NCI-H510A treated with DMSO at 0.1 percent for 48 hours (cell line): ENCODE measurements at regions not wholly inside any gene's neighbourhood (a gene's known extent, or its start where the extent isn't known, plus 50 kb on each side); places are given as distances from the start of the nearest gene placed in this dataset.

Source experiments
- DNase-seq: peaks from one replicate; lab custom pipeline; 2025; lab: John Stamatoyannopoulos, UW

- DNase-seq = no peak
These were observed 136.5 kb upstream of the NKX1-1 start for GRCh38 chr4:1542516-1543320.

- no peak for DNase-seq
These were observed 135.9 kb upstream of the NKX1-1 start for GRCh38 chr4:1542226-1542490.

- no peak for DNase-seq
These were observed 135.4 kb upstream of the NKX1-1 start for GRCh38 chr4:1541449-1542225.

GRCh38 chr4:1540601-1541375 lies 134.5 kb upstream of the NKX1-1 start:
- no peak for DNase-seq

GRCh38 chr4:1539859-1540600 lies 133.8 kb upstream of the NKX1-1 start:
- no peak for DNase-seq

GRCh38 chr4:1538941-1539772 lies 132.9 kb upstream of the NKX1-1 start:
- DNase-seq = no peak

GRCh38 chr4:1538096-1538410 lies 131.8 kb upstream of the NKX1-1 start:
- no peak for DNase-seq

GRCh38 chr4:1537410-1538095 lies 131.3 kb upstream of the NKX1-1 start:
- no peak for DNase-seq

GRCh38 chr4:1536579-1537409 lies 130.6 kb upstream of the NKX1-1 start:
- no peak for DNase-seq

GRCh38 chr4:1535926-1536578 lies 129.8 kb upstream of the NKX1-1 start:
- DNase-seq = no peak

- no peak for DNase-seq
These were observed 128.8 kb upstream of the NKX1-1 start for GRCh38 chr4:1534876-1535526.

- DNase-seq = no peak
These were observed 128.0 kb upstream of the NKX1-1 start for GRCh38 chr4:1534095-1534872.

GRCh38 chr4:1533501-1534064 lies 127.3 kb upstream of the NKX1-1 start:
- DNase-seq = no peak

- no peak for DNase-seq
These were observed 126.5 kb upstream of the NKX1-1 start for GRCh38 chr4:1532549-1533395.

GRCh38 chr4:1531683-1532548 lies 125.7 kb upstream of the NKX1-1 start:
- no peak for DNase-seq

GRCh38 chr4:1530356-1530755 lies 124.1 kb upstream of the NKX1-1 start:
- no peak for DNase-seq
